ENCODE measurements at regions not wholly inside any gene's neighbourhood (a gene's known extent, or its start where the extent isn't known, plus 50 kb on each side); places are given as distances from the start of the nearest gene placed in this dataset.

DNA sequence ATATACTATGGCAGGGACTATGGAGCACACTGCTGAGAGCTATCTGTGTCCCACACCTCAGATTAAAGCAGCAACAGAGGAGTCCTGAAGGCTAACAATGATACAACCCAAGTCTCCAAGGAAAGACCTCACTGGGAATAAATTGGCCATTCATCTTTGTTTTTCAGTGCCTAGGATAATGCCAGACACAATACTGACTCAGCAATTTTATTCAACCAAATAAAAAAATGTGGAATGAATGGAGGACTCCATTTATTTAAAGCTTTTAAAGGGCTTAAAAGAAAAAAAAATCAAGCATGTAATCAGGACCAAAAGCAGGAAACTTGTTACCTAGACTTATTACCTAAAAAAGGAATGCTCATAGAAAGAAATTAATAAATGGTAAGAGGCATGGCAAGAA, 960.5 kb downstream of the PCDH17 start:
- Histone ChIP-seq H3K9me3 (ENCODE audit: control insufficient read depth, insufficient read depth, low read length) (no peaks in the 10 kb centered on the region), H3K36me3 (ENCODE audit: control insufficient read depth, low read length) (no peaks in the 10 kb centered on the region), H3K9me2 (replicated peaks; ENCODE audit: control insufficient read depth, low read length) (no peaks in the 10 kb centered on the region; the same call in 1 of the 2 replicates), H3K4me3 (ENCODE audit: low read length) (no peak overlapping the region), H3K27ac (ENCODE audit: low read depth, low read length) (no peak overlapping the region), H4K20me1 (ENCODE audit: control insufficient read depth, insufficient read depth, low read depth, low read length) (no peaks in the 10 kb centered on the region), H3F3A (ENCODE audit: control insufficient read depth, insufficient read depth) (no peaks in the 10 kb centered on the region), H3K79me2 (ENCODE audit: control insufficient read depth, low read length) (no peaks in the 10 kb centered on the region), H3K4me2 (ENCODE audit: low read length) (no peak overlapping the region), H3K27me3 (ENCODE audit: control insufficient read depth, low read length) (no peaks in the 10 kb centered on the region), H3K4me1 (ENCODE audit: control insufficient read depth, low read length) (peaks cover 4% of the 10 kb centered on the region; the same call in 1 of the 2 replicates)
- TF ChIP-seq EZH2phosphoT487 (IDR thresholded peaks at IDR 0.05; ENCODE audit: borderline replicate concordance, low read length) = no peak
- TF ChIP-seq, protein P1, sequence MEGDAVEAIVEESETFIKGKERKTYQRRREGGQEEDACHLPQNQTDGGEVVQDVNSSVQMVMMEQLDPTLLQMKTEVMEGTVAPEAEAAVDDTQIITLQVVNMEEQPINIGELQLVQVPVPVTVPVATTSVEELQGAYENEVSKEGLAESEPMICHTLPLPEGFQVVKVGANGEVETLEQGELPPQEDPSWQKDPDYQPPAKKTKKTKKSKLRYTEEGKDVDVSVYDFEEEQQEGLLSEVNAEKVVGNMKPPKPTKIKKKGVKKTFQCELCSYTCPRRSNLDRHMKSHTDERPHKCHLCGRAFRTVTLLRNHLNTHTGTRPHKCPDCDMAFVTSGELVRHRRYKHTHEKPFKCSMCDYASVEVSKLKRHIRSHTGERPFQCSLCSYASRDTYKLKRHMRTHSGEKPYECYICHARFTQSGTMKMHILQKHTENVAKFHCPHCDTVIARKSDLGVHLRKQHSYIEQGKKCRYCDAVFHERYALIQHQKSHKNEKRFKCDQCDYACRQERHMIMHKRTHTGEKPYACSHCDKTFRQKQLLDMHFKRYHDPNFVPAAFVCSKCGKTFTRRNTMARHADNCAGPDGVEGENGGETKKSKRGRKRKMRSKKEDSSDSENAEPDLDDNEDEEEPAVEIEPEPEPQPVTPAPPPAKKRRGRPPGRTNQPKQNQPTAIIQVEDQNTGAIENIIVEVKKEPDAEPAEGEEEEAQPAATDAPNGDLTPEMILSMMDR (IDR thresholded peaks at IDR 0.05; ENCODE audit: low read depth, low read length, poor library complexity, severe bottlenecking) = no peak

DNA sequence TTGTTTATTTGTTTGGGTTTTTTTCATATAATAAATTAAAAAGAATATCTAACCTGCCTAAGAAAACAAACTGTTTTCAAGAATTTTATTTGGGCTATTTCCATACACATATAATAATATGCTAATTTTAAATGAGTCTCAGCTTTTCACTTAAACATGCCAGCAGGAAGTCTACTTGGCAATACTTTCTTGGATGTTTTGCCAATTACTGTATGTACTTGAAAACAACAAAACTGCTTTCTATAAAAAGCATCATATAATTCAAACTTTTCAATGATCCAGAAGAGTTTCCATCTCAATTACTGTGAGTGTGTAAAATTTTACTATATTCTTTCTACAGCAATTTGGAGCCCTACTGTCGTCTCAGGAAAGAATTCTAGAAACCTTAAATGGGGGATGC, 961.2 kb downstream of the PCDH17 start:
- Histone ChIP-seq H3K27ac (ENCODE audit: low read depth, low read length) (no peak overlapping the region), H3K4me2 (ENCODE audit: low read length) (no peak overlapping the region), H3F3A (ENCODE audit: control insufficient read depth, insufficient read depth) (no peaks in the 10 kb centered on the region), H3K4me1 (ENCODE audit: control insufficient read depth, low read length) (no peaks in the 10 kb centered on the region), H3K9me2 (replicated peaks; ENCODE audit: control insufficient read depth, low read length) (no peaks in the 10 kb centered on the region; the same call in 1 of the 2 replicates), H3K36me3 (ENCODE audit: control insufficient read depth, low read length) (no peaks in the 10 kb centered on the region), H4K20me1 (ENCODE audit: control insufficient read depth, insufficient read depth, low read depth, low read length) (no peaks in the 10 kb centered on the region), H3K27me3 (ENCODE audit: control insufficient read depth, low read length) (no peaks in the 10 kb centered on the region), H3K9me3 (ENCODE audit: control insufficient read depth, insufficient read depth, low read length) (no peaks in the 10 kb centered on the region), H3K79me2 (ENCODE audit: control insufficient read depth, low read length) (no peaks in the 10 kb centered on the region), H3K4me3 (ENCODE audit: low read length) (no peak overlapping the region)
- TF ChIP-seq, protein P1 (IDR thresholded peaks at IDR 0.05; ENCODE audit: low read depth, low read length, poor library complexity, severe bottlenecking) = no peak
- no peak for TF ChIP-seq EZH2phosphoT487 (IDR thresholded peaks at IDR 0.05; ENCODE audit: borderline replicate concordance, low read length)

DNA sequence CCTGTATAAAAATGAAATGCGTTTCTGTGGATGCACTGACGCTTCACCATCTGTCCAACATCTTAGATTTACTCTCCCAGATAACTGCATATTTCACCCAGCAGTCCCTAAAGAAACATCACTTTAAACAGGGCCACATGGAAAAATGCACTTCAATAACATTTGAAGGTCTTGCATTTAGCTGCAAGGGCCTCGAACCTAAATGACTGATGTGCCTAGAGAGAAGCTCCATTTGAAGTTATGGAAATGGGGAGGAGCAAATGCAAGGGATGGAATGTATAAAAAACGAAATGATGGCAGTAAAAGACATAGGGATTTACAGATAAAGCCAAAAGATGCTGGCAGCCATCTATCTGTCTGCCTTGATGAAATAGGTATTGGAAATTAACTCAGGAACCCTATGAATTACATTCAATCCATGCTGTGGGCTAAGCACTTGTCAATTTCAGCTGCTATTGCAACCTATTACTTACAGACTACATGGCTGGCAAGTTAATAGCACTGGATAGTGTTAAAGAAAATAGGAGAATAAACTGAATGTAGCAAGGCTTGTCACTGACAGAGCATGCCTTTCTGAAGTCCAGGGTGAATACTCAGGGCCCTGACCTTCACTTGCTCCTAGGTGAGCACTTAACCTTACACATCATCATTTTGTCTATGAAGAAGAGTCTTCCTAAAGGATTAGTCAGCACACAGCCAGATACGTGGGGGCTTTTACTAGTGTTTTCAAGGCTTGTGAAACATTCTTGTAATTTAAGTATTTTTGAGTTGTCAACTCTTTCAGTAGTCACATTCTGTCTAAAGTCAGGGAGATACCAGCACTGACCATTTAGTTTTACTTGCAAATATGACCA, 963.4 kb downstream of the PCDH17 start:
- Histone ChIP-seq H3K4me1 (ENCODE audit: control insufficient read depth, low read length) (no peaks in the 10 kb centered on the region), H3K4me2 (ENCODE audit: low read length) (no peak overlapping the region), H3K27ac (ENCODE audit: low read depth, low read length) (no peak overlapping the region), H3K4me3 (ENCODE audit: low read length) (no peak overlapping the region), H3K36me3 (ENCODE audit: control insufficient read depth, low read length) (no peaks in the 10 kb centered on the region), H4K20me1 (ENCODE audit: control insufficient read depth, insufficient read depth, low read depth, low read length) (no peaks in the 10 kb centered on the region), H3K9me3 (ENCODE audit: control insufficient read depth, insufficient read depth, low read length) (no peaks in the 10 kb centered on the region), H3F3A (ENCODE audit: control insufficient read depth, insufficient read depth) (no peaks in the 10 kb centered on the region), H3K9me2 (replicated peaks; ENCODE audit: control insufficient read depth, low read length) (no peaks in the 10 kb centered on the region), H3K27me3 (ENCODE audit: control insufficient read depth, low read length) (no peaks in the 10 kb centered on the region), H3K79me2 (ENCODE audit: control insufficient read depth, low read length) (no peaks in the 10 kb centered on the region)
- TF ChIP-seq, protein P1 (IDR thresholded peaks at IDR 0.05; ENCODE audit: low read depth, low read length, poor library complexity, severe bottlenecking) = no peak
- no peak for TF ChIP-seq EZH2phosphoT487 (IDR thresholded peaks at IDR 0.05; ENCODE audit: borderline replicate concordance, low read length)

All from DOHH2 (cell line).